GM23338 (cell line): ENCODE measurements at regions not wholly inside any gene's neighbourhood (a gene's known extent, or its start where the extent isn't known, plus 50 kb on each side); places are given as distances from the start of the nearest gene placed in this dataset.

ENCODE experiments used
- ATAC-seq: fragments of 200-7000 bp; cut with Tn5 transposase; 3 replicates; pipeline ENCODE4 v1.9.1; 2020
- DNase-seq: peaks from one replicate; pipeline ENCODE4 v3.0.0-alpha.2; 2015; ENCODE audit warnings: low spot score
- H2AFZ ChIP-seq: fragments of 200-600 bp; sonication (generic); 2 replicates; pipeline ENCODE4 v1.8.0; 2016; ENCODE audit warnings: antibody characterized with exemption, mild to moderate bottlenecking, moderate library complexity
- H3F3A ChIP-seq: fragments of 200-600 bp; sonication (generic); replicated peaks from 2 replicates; pipeline ENCODE4 v1.8.0; 2017; ENCODE audit warnings: antibody characterized with exemption, mixed run types, low read depth
- H3K27ac ChIP-seq: fragments of 200-600 bp; sonication (generic); 2 replicates; pipeline ENCODE4 v1.6.1; 2016; ENCODE audit warnings: low read depth
- H3K27me3 ChIP-seq: fragments of 200-600 bp; sonication (generic); 2 replicates; pipeline ENCODE4 v1.8.0; 2016; ENCODE audit warnings: mild to moderate bottlenecking, mixed run types, moderate library complexity; ENCODE audit not compliant: insufficient read depth
- H3K36me3 ChIP-seq: fragments of 200-600 bp; sonication (generic); 2 replicates; pipeline ENCODE4 v1.8.0; 2016; ENCODE audit warnings: mild to moderate bottlenecking; ENCODE audit not compliant: insufficient read depth
- H3K4me1 ChIP-seq: fragments of 200-600 bp; sonication (generic); 2 replicates; pipeline ENCODE4 v1.8.0; 2016; ENCODE audit warnings: mild to moderate bottlenecking, moderate library complexity; ENCODE audit not compliant: insufficient read depth
- H3K4me2 ChIP-seq: fragments of 200-600 bp; sonication (generic); 2 replicates; pipeline ENCODE4 v1.7.1; 2017; ENCODE audit warnings: mixed run types
- H3K4me3 ChIP-seq: fragments of 200-600 bp; sonication (generic); 2 replicates; pipeline ENCODE4 v1.6.1; 2016; ENCODE audit warnings: mixed run types
- H3K79me2 ChIP-seq: fragments of 200-600 bp; sonication (generic); replicated peaks from 2 replicates; pipeline ENCODE4 v1.8.0; 2017; ENCODE audit warnings: mild to moderate bottlenecking; ENCODE audit not compliant: insufficient read depth
- H3K9me2 ChIP-seq: fragments of 200-600 bp; sonication (generic); 2 replicates; pipeline ENCODE4 v1.8.0; 2017; ENCODE audit not compliant: insufficient read depth
- H4K20me1 ChIP-seq: fragments of 200-600 bp; sonication (generic); replicated peaks from 2 replicates; pipeline ENCODE4 v1.8.0; 2017; ENCODE audit warnings: mild to moderate bottlenecking; ENCODE audit not compliant: insufficient read depth
- H3K27ac Mint-ChIP-seq: 2 replicates; pipeline ENCODE4 v1.8.0; 2020; ENCODE audit warnings: inconsistent platforms, mild to moderate bottlenecking, moderate library complexity, mixed read lengths
- H3K27me3 Mint-ChIP-seq: 3 replicates; pipeline ENCODE4 v1.8.0; 2022; ENCODE audit warnings: low read depth, mild to moderate bottlenecking, moderate library complexity, mixed read lengths, inconsistent platforms; ENCODE audit not compliant: insufficient read depth, poor library complexity
- H3K36me3 Mint-ChIP-seq: 3 replicates; pipeline ENCODE4 v1.8.0; 2021; ENCODE audit warnings: low read depth, mild to moderate bottlenecking, inconsistent platforms, moderate library complexity, mixed read lengths
- H3K4me1 Mint-ChIP-seq: 3 replicates; pipeline ENCODE4 v1.8.0; 2020; ENCODE audit warnings: mild to moderate bottlenecking, inconsistent platforms, mixed read lengths
- H3K4me3 Mint-ChIP-seq: 3 replicates; pipeline ENCODE4 v1.8.0; 2021; ENCODE audit warnings: moderate library complexity, mild to moderate bottlenecking, inconsistent platforms, mixed read lengths
- H3K9me3 Mint-ChIP-seq: 3 replicates; pipeline ENCODE4 v1.8.0; 2020; ENCODE audit warnings: moderate library complexity, mild to moderate bottlenecking, inconsistent platforms, mixed read lengths
- CREB1 ChIP-seq: fragments of 250-450 bp; sonication (Bioruptor Pico); IDR thresholded peaks from 2 replicates; pipeline ENCODE4 v1.5.0; 2020; ENCODE audit warnings: low read depth, mild to moderate bottlenecking, moderate library complexity
- EZH2phosphoT487 ChIP-seq: fragments of 200-600 bp; sonication (generic); IDR thresholded peaks from one replicate; pipeline ENCODE4 v1.8.1; 2018; ENCODE audit warnings: antibody characterized with exemption; ENCODE audit not compliant: unreplicated experiment
- NANOG ChIP-seq: IDR thresholded peaks from 2 replicates; pipeline ENCODE4 v1.6.1; 2016; ENCODE audit warnings: antibody characterized with exemption, borderline replicate concordance
- STAT1 ChIP-seq: IDR thresholded peaks from one replicate; pipeline ENCODE4 v1.6.1; 2016; ENCODE audit warnings: antibody characterized with exemption; ENCODE audit not compliant: unreplicated experiment
- ZNF114 ChIP-seq: fragments of 250-450 bp; sonication (Bioruptor Pico); IDR thresholded peaks from 2 replicates; pipeline ENCODE4 v1.5.0; 2020; ENCODE audit warnings: mild to moderate bottlenecking, moderate library complexity
- ZNF331 ChIP-seq: fragments of 250-450 bp; sonication (Bioruptor Pico); IDR thresholded peaks from 2 replicates; pipeline ENCODE4 v1.5.0; 2020; ENCODE audit warnings: low read depth, mild to moderate bottlenecking, moderate library complexity
- TF ChIP-seq, protein P1 (sequence below): IDR thresholded peaks from one replicate; pipeline ENCODE4 v1.6.1; 2018; ENCODE audit warnings: antibody characterized with exemption; ENCODE audit not compliant: unreplicated experiment
- TF ChIP-seq, protein P2 (sequence below): fragments of 250-450 bp; sonication (Bioruptor Pico); IDR thresholded peaks from 2 replicates; pipeline ENCODE4 v1.5.0; 2020; ENCODE audit warnings: mild to moderate bottlenecking, moderate library complexity

DNA sequence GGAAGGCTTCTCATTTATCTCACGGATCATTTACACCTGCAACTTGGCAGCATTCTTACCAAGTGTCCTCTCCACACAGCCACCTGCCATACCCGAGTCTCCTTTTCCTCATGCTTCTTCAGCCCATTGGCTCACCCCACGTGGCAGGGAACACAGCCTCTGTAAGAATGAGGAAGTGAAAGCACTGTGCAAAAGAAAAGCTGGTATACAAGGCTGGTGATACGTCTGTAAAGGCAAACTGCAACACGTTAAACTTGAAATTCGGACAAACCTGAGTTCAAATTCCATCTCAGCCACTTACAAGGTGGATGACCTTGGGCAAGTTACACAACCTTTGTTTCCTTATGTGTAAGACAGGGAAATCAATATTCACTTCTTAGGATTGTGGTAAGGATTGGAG lies 164.0 kb upstream of the RASGEF1B start:
- no peaks in the 10 kb centered on the region for H3K9me3 Mint-ChIP-seq
- no peak for ATAC-seq
- TF ChIP-seq NANOG = no peak
- no peak for TF ChIP-seq STAT1
- TF ChIP-seq ZNF331 (CRISPR knock-in tag) = no peak
- TF ChIP-seq, protein P1, sequence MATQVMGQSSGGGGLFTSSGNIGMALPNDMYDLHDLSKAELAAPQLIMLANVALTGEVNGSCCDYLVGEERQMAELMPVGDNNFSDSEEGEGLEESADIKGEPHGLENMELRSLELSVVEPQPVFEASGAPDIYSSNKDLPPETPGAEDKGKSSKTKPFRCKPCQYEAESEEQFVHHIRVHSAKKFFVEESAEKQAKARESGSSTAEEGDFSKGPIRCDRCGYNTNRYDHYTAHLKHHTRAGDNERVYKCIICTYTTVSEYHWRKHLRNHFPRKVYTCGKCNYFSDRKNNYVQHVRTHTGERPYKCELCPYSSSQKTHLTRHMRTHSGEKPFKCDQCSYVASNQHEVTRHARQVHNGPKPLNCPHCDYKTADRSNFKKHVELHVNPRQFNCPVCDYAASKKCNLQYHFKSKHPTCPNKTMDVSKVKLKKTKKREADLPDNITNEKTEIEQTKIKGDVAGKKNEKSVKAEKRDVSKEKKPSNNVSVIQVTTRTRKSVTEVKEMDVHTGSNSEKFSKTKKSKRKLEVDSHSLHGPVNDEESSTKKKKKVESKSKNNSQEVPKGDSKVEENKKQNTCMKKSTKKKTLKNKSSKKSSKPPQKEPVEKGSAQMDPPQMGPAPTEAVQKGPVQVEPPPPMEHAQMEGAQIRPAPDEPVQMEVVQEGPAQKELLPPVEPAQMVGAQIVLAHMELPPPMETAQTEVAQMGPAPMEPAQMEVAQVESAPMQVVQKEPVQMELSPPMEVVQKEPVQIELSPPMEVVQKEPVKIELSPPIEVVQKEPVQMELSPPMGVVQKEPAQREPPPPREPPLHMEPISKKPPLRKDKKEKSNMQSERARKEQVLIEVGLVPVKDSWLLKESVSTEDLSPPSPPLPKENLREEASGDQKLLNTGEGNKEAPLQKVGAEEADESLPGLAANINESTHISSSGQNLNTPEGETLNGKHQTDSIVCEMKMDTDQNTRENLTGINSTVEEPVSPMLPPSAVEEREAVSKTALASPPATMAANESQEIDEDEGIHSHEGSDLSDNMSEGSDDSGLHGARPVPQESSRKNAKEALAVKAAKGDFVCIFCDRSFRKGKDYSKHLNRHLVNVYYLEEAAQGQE = no peak
- no peak for TF ChIP-seq EZH2phosphoT487
- no peak for TF ChIP-seq CREB1 (CRISPR knock-in tag)
- TF ChIP-seq ZNF114 (CRISPR knock-in tag) = no peak
- TF ChIP-seq, protein P2, sequence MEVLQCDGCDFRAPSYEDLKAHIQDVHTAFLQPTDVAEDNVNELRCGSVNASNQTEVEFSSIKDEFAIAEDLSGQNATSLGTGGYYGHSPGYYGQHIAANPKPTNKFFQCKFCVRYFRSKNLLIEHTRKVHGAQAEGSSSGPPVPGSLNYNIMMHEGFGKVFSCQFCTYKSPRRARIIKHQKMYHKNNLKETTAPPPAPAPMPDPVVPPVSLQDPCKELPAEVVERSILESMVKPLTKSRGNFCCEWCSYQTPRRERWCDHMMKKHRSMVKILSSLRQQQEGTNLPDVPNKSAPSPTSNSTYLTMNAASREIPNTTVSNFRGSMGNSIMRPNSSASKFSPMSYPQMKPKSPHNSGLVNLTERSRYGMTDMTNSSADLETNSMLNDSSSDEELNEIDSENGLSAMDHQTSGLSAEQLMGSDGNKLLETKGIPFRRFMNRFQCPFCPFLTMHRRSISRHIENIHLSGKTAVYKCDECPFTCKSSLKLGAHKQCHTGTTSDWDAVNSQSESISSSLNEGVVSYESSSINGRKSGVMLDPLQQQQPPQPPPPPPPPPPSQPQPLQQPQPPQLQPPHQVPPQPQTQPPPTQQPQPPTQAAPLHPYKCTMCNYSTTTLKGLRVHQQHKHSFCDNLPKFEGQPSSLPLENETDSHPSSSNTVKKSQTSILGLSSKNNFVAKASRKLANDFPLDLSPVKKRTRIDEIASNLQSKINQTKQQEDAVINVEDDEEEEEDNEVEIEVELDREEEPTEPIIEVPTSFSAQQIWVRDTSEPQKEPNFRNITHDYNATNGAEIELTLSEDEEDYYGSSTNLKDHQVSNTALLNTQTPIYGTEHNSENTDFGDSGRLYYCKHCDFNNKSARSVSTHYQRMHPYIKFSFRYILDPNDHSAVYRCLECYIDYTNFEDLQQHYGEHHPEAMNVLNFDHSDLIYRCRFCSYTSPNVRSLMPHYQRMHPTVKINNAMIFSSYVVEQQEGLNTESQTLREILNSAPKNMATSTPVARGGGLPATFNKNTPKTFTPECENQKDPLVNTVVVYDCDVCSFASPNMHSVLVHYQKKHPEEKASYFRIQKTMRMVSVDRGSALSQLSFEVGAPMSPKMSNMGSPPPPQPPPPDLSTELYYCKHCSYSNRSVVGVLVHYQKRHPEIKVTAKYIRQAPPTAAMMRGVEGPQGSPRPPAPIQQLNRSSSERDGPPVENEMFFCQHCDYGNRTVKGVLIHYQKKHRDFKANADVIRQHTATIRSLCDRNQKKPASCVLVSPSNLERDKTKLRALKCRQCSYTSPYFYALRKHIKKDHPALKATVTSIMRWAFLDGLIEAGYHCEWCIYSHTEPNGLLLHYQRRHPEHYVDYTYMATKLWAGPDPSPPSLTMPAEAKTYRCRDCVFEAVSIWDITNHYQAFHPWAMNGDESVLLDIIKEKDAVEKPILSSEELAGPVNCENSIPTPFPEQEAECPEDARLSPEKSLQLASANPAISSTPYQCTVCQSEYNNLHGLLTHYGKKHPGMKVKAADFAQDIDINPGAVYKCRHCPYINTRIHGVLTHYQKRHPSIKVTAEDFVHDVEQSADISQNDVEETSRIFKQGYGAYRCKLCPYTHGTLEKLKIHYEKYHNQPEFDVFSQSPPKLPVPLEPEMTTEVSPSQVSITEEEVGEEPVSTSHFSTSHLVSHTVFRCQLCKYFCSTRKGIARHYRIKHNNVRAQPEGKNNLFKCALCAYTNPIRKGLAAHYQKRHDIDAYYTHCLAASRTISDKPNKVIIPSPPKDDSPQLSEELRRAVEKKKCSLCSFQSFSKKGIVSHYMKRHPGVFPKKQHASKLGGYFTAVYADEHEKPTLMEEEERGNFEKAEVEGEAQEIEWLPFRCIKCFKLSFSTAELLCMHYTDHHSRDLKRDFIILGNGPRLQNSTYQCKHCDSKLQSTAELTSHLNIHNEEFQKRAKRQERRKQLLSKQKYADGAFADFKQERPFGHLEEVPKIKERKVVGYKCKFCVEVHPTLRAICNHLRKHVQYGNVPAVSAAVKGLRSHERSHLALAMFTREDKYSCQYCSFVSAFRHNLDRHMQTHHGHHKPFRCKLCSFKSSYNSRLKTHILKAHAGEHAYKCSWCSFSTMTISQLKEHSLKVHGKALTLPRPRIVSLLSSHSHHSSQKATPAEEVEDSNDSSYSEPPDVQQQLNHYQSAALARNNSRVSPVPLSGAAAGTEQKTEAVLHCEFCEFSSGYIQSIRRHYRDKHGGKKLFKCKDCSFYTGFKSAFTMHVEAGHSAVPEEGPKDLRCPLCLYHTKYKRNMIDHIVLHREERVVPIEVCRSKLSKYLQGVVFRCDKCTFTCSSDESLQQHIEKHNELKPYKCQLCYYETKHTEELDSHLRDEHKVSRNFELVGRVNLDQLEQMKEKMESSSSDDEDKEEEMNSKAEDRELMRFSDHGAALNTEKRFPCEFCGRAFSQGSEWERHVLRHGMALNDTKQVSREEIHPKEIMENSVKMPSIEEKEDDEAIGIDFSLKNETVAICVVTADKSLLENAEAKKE (CRISPR knock-in tag) = no peak

More for the DNA sequence above, 164.0 kb upstream of the RASGEF1B start:
- no peak overlapping the region for H3K27ac Mint-ChIP-seq
- no peaks in the 10 kb centered on the region for H3K36me3 Mint-ChIP-seq
- H3K27me3 Mint-ChIP-seq = peaks cover 2% of the 10 kb centered on the region
- Histone ChIP-seq H3K79me2 (no peaks in the 10 kb centered on the region), H3K4me1 (no peaks in the 10 kb centered on the region), H2AFZ (no peak overlapping the region), H3K4me3 (no peak overlapping the region), H3K9me2 (no peaks in the 10 kb centered on the region), H3K27me3 (no peaks in the 10 kb centered on the region), H3F3A (no peaks in the 10 kb centered on the region), H4K20me1 (no peaks in the 10 kb centered on the region), H3K27ac (no peak overlapping the region), H3K36me3 (no peaks in the 10 kb centered on the region), H3K4me2 (no peak overlapping the region)
- peaks cover 11% of the 10 kb centered on the region for H3K4me1 Mint-ChIP-seq
- no peak for DNase-seq
- no peak overlapping the region for H3K4me3 Mint-ChIP-seq
